ENCODE measurements at regions not wholly inside any gene's neighbourhood (a gene's known extent, or its start where the extent isn't known, plus 50 kb on each side); places are given as distances from the start of the nearest gene placed in this dataset.

GRCh38 chr10:90988802-90989201, 67.9 kb upstream of the ANKRD1 start:
- TF ChIP-seq EP300 (IDR thresholded peaks at IDR 0.05; ENCODE audit: borderline replicate concordance) (no peak), CEBPB (IDR thresholded peaks at IDR 0.05) (no peak), FOXM1 (IDR thresholded peaks at IDR 0.05; ENCODE audit: borderline replicate concordance, low read depth) (no peak)
